ENCODE measurements at regions not wholly inside any gene's neighbourhood (a gene's known extent, or its start where the extent isn't known, plus 50 kb on each side); places are given as distances from the start of the nearest gene placed in this dataset.

DNA sequence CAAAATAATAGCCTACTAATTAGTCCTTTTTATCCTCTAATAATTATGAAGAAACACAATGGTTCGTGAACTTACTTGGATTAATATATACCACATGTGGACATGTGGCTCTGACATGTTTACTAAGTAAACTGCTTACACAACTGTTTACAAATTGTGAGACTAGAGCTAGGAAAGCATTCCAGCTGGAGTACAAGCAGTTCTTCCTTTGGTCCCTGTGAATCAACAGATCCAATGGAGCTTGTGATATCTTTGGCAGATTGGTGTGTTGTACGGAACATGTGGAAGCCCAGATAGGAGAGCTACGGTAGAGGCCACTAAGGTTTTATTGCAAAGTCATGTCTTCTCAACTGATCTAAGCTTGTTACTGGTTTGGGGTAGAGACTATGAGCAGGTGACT, 145.5 kb upstream of the SPRY2 start:
- no TSS peak for BruUV-seq (replicated peaks)
- H3K27me3 ChIP-seq (ENCODE audit: low read length): no peaks in the 10 kb centered on the region
- H2AFZ ChIP-seq (ENCODE audit: low read length): no peak overlapping the region
- no peaks in the 10 kb centered on the region for H4K20me1 ChIP-seq (ENCODE audit: low read length)
- CTCF ChIA-PET: no interaction called here
- no peak overlapping the region for H3K4me2 ChIP-seq (ENCODE audit: low read length)
- H3F3A ChIP-seq (ENCODE audit: low read length, unreplicated experiment): no peaks in the 10 kb centered on the region
- ATAC-seq (no peak), DNase-seq (no peak)
- H3K27ac ChIP-seq (ENCODE audit: low read length): no peak overlapping the region
- H3K4me1 ChIP-seq (ENCODE audit: insufficient read depth, low read length): no peaks in the 10 kb centered on the region
- no peaks in the 10 kb centered on the region for H3K9me3 ChIP-seq (ENCODE audit: low read length)
- no peaks in the 10 kb centered on the region for H3K36me3 ChIP-seq (ENCODE audit: low read depth, low read length)
- no peaks in the 10 kb centered on the region for H3K9me2 ChIP-seq (replicated peaks; ENCODE audit: low read length)
- no peak overlapping the region for H3K4me3 ChIP-seq (ENCODE audit: low read length)
- no peaks in the 10 kb centered on the region for H3K79me2 ChIP-seq (ENCODE audit: low read length)
- intact Hi-C loops (cut with micrococcal nuclease): no loop called here
- POLR2A ChIA-PET (ENCODE audit: unreplicated experiment): no interaction called here
- TF ChIP-seq, protein P1, sequence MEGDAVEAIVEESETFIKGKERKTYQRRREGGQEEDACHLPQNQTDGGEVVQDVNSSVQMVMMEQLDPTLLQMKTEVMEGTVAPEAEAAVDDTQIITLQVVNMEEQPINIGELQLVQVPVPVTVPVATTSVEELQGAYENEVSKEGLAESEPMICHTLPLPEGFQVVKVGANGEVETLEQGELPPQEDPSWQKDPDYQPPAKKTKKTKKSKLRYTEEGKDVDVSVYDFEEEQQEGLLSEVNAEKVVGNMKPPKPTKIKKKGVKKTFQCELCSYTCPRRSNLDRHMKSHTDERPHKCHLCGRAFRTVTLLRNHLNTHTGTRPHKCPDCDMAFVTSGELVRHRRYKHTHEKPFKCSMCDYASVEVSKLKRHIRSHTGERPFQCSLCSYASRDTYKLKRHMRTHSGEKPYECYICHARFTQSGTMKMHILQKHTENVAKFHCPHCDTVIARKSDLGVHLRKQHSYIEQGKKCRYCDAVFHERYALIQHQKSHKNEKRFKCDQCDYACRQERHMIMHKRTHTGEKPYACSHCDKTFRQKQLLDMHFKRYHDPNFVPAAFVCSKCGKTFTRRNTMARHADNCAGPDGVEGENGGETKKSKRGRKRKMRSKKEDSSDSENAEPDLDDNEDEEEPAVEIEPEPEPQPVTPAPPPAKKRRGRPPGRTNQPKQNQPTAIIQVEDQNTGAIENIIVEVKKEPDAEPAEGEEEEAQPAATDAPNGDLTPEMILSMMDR (conservative IDR thresholded peaks at IDR 0.05; ENCODE audit: low read depth, low read length): no peak
- TF ChIP-seq EZH2phosphoT487 (IDR thresholded peaks at IDR 0.05; ENCODE audit: borderline replicate concordance, low read length) (no peak), EZH2 (IDR thresholded peaks at IDR 0.05; ENCODE audit: low read length, unreplicated experiment) (no peak)
- no peak overlapping the region for H3K9ac ChIP-seq (ENCODE audit: low read length)

DNA sequence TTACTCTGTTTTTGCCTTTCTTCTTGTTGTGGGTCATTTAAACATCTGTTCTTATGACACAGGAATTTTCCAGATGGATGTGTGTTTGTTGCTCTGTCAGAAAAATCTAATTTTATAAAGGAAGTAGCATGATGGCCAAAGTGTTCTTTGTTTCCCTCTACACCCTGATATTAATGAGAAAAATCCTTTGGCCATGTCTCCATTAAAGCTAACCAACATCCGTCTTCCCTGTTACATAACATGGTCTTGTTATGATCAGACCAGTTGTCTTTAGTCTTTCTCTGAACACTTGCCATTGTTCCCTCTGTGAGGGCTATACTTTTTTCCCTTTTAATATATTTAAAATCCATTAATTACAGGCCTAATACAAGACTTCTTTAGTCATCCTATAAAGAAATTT, 142.2 kb upstream of the SPRY2 start:
- Histone ChIP-seq H3K4me2 (ENCODE audit: low read length) (no peak overlapping the region), H3K36me3 (ENCODE audit: low read depth, low read length) (no peaks in the 10 kb centered on the region), H3K4me3 (ENCODE audit: low read length) (no peak overlapping the region), H3K9me2 (replicated peaks; ENCODE audit: low read length) (no peaks in the 10 kb centered on the region), H2AFZ (ENCODE audit: low read length) (no peak overlapping the region), H3K79me2 (ENCODE audit: low read length) (no peaks in the 10 kb centered on the region), H3K27me3 (ENCODE audit: low read length) (no peaks in the 10 kb centered on the region), H3K9me3 (ENCODE audit: low read length) (no peaks in the 10 kb centered on the region), H3K9ac (ENCODE audit: low read length) (no peak overlapping the region), H4K20me1 (ENCODE audit: low read length) (no peaks in the 10 kb centered on the region), H3K27ac (ENCODE audit: low read length) (no peak overlapping the region), H3F3A (ENCODE audit: low read length, unreplicated experiment) (no peaks in the 10 kb centered on the region), H3K4me1 (ENCODE audit: insufficient read depth, low read length) (no peaks in the 10 kb centered on the region)
- CTCF ChIA-PET: no interaction called here
- intact Hi-C loops (cut with micrococcal nuclease): no loop called here
- POLR2A ChIA-PET (ENCODE audit: unreplicated experiment): no interaction called here
- DNase-seq (no peak), ATAC-seq (no peak)
- TF ChIP-seq, protein P1 (conservative IDR thresholded peaks at IDR 0.05; ENCODE audit: low read depth, low read length): no peak
- no TSS peak for BruUV-seq (replicated peaks)

DNA sequence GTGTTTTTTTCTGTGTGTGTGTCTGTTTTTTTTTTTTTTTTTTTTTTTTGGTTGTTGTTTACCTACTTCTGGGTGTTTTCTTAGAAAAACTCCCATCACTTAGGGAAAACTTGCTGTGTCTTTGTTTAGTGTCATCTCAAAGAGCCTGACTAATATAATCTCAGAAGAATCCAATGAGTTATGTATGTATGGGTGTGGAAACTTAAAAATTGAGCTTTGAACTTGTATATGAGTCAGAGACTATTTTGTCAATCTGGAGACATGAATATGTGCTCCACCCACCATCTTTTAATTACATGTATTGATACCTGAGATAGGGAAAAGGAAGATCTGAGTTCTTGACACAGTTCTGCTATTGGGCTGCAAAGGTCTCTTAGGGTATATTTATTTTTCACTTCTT, 140.7 kb upstream of the SPRY2 start:
- no peak overlapping the region for H3K27ac ChIP-seq (ENCODE audit: low read length)
- H3K36me3 ChIP-seq (ENCODE audit: low read depth, low read length): no peaks in the 10 kb centered on the region
- intact Hi-C loops (cut with micrococcal nuclease): no loop called here
- no peaks in the 10 kb centered on the region for H3K79me2 ChIP-seq (ENCODE audit: low read length)
- H2AFZ ChIP-seq (ENCODE audit: low read length): no peak overlapping the region
- H3K9ac ChIP-seq (ENCODE audit: low read length): no peak overlapping the region
- H3K27me3 ChIP-seq (ENCODE audit: low read length): no peaks in the 10 kb centered on the region
- H3K9me2 ChIP-seq (replicated peaks; ENCODE audit: low read length): no peaks in the 10 kb centered on the region
- no peak for ATAC-seq
- H3K4me1 ChIP-seq (ENCODE audit: insufficient read depth, low read length): no peaks in the 10 kb centered on the region
- no peaks in the 10 kb centered on the region for H3F3A ChIP-seq (ENCODE audit: low read length, unreplicated experiment)
- no peaks in the 10 kb centered on the region for H3K9me3 ChIP-seq (ENCODE audit: low read length)
- TF ChIP-seq, protein P1 (conservative IDR thresholded peaks at IDR 0.05; ENCODE audit: low read depth, low read length): no peak
- no peak for TF ChIP-seq EZH2phosphoT487 (IDR thresholded peaks at IDR 0.05; ENCODE audit: borderline replicate concordance, low read length)
- no peak for TF ChIP-seq EZH2 (IDR thresholded peaks at IDR 0.05; ENCODE audit: low read length, unreplicated experiment)
- POLR2A ChIA-PET (ENCODE audit: unreplicated experiment): no interaction called here
- DNase-seq: no peak
- H3K4me2 ChIP-seq (ENCODE audit: low read length): no peak overlapping the region
- H4K20me1 ChIP-seq (ENCODE audit: low read length): no peaks in the 10 kb centered on the region
- CTCF ChIA-PET: no interaction called here
- BruUV-seq (replicated peaks): no TSS peak
- H3K4me3 ChIP-seq (ENCODE audit: low read length): no peak overlapping the region
